ENCODE measurements at regions not wholly inside any gene's neighbourhood (a gene's known extent, or its start where the extent isn't known, plus 50 kb on each side); places are given as distances from the start of the nearest gene placed in this dataset.

GRCh38 chr16:51374346-51374745 is 223.3 kb upstream of the SALL1 start:
- TF ChIP-seq GATA2 (IDR thresholded peaks at IDR 0.05; ENCODE audit: low read depth, low read length) (no peak), GATA3 (IDR thresholded peaks at IDR 0.05; ENCODE audit: low read depth, low read length) (no peak)

Data from SH-SY5Y (cell line).